Esophagus mucosa (tissue), 1 donor: ENCODE measurements at regions not wholly inside any gene's neighbourhood (a gene's known extent, or its start where the extent isn't known, plus 50 kb on each side); places are given as distances from the start of the nearest gene placed in this dataset.

ENCODE experiments used
- ATAC-seq: fragments of 200-7000 bp; cut with Tn5 transposase; one replicate; pipeline ENCODE4 v1.9.1; 2020
- donor health status: DM: yes; HTN: yes; CAD: no.

DNA sequence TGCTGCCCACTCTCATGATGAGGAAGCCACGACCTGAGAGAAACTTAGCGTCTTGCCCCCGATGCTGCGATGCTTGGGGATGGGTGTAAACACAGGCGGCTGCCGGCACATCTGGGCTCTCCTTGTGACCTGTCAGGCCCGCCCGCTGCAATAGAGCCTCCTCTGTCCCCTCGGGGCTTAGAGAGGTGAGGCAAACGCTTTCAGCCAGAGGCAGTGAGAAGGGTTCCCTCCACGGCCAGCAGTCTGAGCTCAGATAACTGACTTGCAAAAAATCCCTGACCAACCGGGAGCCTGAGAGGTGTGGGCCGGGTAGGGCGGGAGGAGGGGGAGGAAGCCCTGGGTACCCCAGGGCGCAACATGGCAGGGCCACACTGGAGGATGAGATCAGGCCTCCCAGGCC, 260.6 kb downstream of the C16orf95 start:
- ATAC-seq, result no peak

DNA sequence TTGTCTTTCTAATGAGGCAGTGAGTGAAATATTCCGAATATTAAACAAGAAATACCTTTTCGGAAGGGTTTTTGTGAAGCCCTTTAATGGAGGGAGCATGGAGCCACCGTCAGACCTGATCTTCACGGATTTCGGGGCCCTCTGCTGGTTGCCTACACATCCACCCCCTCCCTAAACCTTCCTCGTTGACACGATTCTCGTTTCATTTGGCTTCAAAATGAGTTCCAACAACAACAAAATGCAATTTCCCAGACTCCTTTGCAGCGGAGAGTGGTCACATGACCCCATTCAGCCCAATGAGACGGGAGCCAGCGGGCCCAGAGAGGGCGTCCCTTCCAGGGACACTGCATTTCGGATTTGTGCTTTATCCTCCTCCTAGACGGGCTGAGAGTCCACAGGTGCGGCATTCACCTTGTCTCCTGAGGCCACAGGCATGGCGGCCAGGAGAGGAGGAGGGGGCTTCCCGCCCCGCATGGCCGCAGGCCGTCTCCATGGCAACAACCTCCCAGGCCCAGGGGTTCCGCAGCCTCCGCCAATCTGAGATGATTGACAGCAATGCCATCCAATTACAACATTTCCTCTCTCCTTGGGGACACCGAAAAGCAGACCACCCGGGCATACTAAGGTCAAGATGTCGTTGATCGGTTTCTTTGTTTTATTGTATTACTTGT, 259.8 kb downstream of the C16orf95 start:
- no peak for ATAC-seq

DNA sequence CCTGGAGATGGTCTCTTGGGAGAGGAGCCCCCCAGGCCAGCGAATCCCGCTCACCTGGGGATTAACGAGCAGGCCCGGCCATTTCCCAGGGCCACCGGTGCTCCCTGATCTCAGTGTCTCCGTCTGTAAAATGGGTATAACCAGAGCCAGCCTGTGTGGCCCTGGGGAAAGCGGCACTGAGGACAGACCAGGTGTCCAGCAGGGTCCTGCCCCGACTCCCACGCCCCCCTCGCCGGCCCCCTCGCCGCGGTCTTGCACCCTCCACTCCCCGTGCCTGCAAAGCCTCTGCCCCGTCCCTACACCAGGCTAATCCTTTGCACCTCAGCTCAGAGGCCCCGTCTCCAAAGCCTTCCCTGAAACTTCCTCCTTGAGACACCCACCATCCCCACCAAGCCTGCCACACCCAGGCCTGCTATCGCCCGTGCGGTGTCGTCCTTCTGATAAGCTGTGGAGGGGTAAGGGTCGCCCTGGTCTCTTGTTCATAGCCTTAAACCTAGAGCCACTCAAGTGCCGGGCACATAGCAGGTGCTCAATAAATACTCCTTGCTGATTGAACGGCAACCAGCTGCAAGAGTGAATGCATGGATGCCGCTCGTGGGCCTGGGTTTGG, 259.1 kb downstream of the C16orf95 start:
- no peak for ATAC-seq

DNA sequence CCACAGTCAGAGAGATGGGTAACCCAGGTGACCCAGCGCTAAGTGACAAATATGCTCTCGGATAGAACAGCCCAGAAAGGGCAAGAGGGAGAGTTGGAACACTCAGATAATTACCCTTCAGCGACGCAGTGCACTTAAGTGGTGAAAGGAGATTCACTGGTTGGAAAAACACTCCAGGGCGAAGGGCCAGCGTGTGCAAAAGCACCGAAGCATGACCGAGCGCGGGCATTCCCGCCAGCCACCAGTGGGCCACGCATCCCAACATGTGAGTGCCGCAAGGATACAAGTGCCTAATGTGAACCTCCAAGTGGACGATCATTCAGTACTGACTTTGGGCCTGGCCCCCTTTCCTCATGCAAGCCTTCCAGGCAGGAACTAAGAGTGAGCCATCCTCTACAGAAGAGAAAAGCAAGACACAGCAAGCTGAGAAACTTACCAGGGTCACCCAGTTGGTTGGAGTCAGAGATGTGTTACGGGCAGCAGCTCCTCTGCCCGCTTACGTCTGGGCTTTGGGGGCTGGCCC, 258.4 kb downstream of the C16orf95 start:
- ATAC-seq, result no peak

DNA sequence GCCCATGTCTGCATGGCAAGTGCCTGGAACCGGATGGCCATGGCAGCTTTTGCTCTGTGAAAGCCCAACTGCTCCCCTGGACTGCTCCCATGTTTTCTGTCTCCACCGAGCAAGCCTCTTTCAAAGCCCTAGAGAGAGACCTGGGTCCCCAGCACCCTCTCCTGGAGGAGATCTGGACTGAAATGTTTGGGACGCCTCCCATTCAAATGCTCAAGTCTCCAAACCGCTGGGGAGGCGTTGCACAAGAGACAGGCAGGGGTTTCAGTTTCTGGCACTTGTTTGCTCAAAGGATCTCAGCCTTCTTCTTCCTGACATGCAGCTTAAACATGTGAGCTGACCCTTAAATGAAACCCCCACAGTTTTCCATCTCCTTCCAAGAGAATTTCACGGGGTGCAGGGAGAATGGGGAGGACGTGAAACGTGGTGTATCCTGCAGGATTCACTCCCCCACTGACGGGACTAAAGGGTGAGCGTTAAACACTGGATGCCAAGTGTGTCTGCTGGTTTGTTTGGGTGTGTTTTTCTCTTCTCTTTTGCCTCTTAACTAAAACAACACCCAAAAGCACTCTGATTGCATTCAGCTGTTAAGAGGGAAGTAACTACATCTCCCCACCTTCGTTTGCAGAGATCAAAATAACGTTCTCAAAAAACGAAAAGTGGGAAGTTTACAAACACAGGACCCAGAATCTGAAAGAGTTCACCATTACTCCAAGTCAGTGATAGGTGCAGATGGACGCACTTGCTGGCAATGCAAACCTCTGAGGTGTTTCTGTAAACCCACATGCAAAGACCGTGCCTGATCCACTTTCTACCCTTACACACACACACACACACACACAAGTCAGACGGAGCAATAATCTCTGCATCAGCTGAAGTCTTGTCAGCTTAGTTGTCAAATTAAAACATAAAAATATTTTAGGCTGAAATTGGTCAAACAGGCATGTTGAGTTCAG, 256.9 kb downstream of the C16orf95 start:
- ATAC-seq, result no peak

DNA sequence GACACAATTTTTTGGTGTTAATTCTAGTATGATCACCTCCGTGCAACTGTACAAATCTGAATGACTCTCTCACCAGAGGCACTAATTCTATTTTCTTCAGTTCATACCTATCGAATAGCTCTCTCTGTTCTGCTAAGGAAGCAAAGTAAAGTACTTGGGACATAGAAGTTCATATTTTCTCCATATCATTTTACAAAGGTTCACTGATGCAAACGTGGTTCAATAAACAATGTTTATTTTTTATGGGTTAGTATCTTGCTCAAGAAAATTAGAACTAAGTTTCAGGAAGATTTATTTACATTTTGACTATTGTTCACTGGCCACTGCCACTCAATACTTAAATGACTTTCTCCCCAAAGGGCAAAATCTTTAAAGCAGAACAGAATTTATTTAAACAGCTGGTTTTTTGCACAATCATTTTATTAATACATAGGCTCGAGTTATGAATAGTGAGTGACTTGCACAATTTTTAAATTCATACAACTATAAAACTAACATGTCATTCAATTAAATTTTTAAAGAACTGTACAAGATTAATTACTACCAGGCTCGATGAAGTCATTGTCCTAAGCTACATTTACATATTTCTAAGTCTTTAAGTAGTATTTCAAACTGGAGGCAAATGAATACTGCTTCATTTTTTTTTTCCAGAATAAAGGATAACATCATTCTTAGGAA, 255.8 kb downstream of the C16orf95 start:
- no peak for ATAC-seq

DNA sequence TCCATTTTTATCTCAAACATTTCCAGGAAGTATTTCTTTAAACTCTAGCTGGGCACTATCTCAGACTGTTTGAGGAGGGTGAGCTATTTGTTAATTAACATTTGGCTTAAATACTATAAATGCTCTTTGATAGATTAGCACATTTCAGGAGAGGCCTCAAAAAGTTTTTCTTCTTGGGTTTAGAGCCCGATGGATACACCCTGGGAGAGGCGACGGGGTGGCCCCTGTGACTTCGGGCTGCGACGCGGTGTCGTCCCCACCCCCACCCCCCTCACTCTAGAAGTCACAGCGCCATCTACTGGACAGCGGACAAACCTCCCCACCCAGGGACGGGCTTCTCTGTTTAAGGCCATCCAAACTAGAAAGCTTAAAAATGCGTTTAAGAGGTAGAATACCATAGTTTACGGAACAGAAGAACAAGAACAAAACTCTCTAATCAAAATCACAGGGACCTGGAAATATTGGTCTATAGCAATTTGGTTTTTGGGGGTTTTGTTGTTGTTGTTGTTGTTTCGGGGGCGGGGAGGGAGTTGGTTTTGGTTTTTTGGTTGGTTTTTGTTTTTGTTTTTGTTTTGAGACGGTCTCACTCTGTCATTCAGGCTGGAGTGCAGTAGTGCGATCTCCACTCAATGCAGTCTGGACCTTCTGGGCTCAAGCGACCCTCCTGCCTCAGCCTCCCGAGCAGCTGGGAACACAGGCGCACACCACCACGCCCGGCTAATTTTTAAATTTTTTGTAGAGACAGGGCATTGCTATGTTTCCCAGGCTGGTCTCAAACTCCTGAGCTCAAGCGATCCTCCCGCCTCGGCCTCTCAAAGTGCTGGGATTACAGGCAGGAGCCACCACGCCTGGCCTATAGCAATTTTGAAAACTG, 254.4 kb downstream of the C16orf95 start:
- peak; percentile 65 for ATAC-seq

DNA sequence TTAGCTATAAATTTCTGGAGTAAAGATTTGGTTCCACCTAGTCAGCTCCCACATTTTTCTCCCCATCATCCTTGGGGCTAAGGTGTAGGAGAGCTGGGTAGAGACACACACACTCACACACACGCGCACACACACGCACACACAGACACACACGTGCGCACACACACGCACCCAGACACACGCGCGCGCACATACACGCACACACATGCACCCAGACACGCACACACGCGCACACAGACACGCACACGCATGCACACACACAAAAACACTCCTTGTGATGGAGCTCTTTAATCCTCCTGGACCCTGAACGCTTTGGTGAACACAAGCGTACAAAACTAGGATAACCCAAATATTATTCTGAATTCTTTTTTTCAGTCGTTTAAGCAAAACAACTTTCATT, 253.6 kb downstream of the C16orf95 start:
- peak; percentile 13 for ATAC-seq

DNA sequence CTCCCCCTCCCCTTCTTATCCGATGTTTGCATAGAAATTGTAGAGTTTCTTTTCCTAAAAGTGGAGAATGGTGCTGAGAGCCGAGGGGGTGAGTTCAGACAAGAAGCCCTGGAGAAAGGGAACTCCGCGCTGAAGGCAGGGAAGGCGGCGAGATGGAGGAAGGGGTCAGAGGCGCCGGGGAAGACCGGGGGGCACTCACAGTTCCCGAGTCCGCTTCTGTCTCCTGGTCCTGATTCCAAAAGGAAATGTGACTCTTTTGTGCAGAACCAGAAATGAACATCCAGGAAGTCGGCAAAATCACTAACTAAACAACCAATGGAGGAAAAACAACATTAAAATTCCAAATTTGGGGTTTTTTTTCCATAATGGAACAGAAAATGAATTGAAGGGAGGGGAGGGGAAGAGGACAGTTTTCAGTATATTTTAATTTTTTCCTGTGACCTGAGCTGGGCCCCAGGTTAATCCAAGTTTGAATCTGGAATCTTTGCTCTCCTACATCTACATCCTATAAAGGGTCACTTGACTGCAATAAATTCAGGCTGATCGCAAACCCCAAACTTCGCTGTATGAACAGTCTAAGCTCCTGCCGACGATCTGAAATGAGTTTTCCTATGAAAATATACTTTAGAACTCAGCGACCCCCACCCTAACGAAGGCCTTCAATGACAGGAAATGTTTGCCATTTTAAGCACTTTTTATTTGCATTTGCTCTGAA, 252.3 kb downstream of the C16orf95 start:
- ATAC-seq, result no peak

DNA sequence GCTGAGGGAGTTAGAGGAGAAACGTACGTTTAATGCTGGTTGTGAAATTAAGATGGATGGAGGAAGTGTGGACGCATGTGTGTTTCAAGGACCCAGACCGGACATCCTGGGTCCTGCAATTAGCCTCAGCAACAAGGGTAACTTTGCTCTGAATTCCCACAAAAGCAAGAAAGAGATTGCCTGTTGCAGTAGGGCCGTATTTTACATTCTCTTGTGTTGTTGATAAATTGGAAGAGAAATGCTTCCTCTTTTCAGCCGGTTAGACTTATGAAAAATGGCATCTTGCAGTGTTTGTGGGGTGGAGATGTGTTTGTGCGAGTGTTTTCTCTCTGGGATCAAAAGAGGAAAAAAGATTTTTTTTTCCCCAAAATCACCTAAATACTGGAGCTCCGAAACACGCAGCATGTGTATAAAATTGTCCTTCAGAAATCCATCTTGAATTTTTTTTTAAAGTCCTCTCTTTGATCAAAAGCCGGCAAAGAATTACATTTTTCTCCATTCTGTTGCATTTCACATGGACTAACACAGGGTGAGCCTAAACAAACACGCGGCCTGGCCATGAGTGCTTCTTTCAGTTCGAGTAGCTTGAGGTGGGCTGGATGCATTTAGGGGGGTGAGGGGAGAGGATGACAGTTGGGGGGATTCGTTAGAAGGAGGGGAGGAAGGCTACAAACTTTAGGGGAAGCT, 251.6 kb downstream of the C16orf95 start:
- ATAC-seq, result no peak

DNA sequence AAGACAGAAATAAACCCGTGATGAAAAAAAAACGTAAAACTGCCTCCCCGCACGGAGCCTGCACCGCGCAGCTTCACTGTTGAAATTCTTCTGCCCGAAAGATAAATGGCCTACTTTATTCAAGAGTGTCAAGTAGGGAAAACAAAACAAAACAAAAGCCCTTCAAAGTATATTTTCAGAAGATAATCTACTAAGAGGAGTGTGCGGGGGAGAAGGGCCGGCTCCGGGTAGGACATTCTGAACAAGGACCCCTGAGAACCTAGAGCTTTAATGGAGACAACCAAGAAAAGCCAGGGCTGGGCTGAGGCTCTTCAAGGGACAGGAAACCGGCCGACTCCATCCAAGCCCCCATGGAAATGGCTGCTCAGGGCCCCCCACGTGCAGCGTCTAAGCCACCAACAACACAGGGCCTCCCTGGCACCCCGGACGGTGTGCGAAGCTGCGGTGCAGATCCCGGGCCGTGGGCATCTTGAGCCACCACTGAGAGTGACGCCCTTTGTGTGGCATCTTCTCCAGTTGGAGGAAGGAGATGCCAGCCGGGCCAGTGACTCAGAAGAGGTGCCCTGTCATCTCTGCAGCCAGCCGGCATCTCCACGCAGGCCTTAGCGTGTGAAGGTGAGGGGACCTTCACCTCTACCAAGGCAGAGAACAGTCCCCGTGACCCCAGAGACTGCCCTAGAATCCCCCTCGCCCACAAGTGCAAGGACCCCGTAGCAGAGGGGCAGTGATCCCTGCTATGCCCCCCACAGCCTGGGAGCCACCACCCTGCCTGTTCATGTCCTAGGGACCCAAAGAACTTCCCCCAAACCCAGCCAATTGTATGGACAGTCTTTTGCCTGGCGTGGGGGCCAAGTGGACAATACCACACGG, 250.8 kb downstream of the C16orf95 start:
- no peak for ATAC-seq

DNA sequence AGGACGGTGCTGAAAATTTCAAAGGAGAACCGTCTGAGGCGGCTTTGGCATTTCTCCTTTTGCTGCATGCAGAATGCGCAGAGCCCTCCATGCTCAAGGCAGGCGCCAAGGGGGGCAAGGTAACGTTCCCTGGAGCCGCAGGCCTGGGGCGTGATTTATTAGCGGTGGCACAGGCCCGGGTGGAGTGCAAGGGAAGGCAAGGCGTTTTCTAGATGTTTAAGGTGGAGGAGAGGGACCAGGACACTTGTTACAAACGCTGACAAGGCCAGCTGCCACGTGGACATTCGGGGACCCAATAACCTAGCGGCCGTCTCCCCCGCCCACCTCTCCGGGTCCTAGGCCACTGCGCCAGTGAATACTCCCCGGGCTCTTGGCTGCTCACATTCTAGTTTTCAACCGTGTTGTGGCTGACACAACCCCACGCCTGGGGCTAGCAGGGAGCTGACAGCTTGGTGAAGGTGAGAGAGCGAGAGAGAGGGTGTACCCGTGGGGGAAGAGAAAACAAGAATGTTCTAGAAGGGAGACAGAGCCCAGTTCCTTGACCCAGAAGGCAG, 250.1 kb downstream of the C16orf95 start:
- no peak for ATAC-seq

DNA sequence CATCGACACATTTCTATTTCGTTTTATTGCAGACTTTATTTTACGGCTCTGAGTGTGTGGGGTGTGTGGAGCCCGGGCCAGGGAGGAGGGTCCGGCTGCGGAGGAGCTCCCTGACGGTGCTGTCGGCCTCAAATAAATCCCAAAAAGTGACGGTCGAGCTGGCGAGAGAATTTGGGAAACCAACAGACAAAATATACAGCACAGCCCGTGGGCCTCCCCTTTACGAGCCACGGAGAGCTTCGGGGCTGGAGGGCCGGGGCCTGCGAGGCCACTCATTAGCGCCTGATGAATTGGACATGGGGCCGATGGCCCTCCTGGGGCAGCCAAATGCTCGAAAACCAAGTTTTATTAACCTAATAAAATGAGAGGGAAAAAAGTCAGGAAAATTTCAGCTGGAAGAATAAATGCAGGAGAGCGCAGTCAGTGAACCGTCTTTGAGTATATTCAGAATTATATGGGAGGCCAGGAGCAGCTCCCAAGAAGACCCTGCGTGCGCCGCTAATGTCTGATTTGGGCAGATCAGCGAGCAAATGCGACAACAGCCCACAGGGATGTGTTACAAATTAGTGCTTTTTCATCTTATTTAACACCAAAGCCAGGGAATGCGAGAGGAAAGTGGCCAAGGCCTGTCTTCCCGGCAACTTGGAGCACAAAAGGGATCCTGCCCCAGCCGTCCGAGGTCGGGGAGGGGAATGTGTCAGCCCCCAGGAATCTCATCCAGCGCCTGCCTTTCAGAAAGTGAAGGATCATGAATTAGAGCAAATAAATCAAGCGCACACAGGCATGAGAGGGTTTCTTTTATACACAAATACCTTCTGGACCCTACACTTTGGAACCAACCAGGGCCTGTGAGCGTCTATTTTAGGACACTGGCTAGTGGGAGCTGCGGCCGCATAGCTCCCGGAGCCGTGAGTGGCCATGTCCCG, 249.1 kb downstream of the C16orf95 start:
- no peak for ATAC-seq

DNA sequence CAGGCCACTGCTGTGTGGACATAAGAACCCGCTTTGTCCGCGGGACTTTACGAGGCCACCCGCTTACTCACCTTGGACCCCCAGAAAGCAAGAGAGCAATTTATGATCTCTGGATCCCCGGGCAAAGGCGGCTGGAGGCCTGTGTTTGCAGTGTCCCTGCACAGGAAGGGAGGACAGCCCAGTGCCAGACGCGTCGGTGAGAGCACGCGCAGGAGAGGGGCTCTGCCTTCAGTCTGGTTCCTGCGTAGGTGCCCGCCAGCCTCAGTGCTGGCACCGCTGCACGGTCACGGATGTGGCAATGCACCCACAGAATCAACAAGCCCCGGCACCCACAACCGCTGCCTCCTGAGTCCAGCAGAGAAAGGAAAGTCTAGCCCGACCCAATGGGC, 248.4 kb downstream of the C16orf95 start:
- no peak for ATAC-seq

DNA sequence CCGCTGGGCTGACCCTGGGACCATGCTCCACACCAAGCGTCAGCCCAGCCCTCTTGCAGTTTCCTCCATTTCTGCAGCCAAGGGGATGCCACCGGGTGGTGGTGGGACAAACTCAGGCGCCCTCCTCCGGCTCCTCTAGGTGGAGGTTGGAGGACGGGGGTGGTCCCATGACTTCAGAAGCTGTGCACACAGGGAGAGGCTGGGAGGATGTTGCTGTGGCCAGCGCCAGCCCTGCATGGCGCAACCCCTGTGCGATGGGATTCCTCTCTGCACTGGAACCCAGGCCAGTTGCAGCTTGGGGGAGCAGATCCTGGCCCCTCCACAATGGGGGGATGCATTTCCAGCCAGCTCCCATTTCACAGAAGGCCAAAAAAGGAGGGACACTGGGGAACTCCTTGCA, 246.5 kb downstream of the C16orf95 start:
- ATAC-seq, result no peak

DNA sequence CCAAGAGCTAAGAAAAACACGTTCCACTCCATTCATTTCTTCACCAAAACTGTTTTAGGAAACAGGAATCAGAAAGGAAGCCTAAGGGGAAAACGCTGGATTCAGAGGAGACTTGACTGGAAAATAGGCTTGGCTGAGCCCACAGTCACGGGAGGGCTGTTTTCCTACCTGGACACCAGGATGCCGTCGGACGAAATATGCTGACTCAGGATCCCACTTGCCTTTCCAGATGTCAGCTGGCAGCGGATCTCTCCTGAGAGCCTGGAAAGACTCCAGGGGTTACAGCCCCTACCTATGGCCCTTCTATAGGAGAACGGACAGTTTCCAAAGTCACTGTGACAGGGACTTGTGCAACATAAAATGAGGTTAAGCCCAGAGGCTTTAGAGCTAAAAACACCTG, 245.1 kb downstream of the C16orf95 start:
- ATAC-seq, result no peak

DNA sequence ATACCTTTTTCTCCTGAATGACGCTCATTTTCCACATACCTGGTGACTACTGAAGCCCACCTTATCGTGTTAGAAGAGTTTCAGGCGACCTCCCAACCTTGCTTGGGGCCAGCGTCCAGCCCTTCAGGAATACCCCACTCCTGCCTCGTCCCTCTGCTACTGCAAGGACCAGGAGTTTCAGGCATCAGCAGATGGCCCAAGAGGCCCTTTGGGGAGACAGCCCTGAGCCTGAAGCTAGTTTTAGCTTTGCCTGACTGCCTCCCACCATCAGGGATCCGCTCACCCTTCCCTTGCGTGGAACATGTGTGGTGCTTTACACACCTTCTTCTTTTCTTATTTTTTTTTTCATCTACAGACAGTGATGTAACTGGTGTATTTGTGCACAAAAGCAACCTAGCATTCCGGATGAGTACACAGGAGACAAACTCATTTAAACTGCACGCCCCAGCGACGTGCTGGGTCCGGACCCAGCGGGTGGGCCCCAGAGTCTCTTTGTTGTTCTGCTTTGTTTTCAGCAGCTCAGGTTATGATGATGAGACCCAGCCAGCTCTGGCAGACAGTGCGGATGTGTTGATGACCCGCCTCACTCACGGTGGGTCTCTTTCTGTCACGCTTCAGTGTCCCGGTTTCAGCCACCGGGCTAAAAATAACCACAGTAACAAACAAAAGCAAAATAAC, 242.4 kb downstream of the C16orf95 start:
- ATAC-seq, result no peak
